ENCODE measurements at regions not wholly inside any gene's neighbourhood (a gene's known extent, or its start where the extent isn't known, plus 50 kb on each side); places are given as distances from the start of the nearest gene placed in this dataset.

- Histone ChIP-seq H3K9me3 (ENCODE audit: insufficient read depth, low read length) (no peaks in the 10 kb centered on the region), H3K4me3 (ENCODE audit: low read length) (no peak overlapping the region), H3K4me2 (ENCODE audit: low read length) (no peak overlapping the region), H4K20me1 (ENCODE audit: insufficient read depth, low read length) (no peaks in the 10 kb centered on the region), H3K27me3 (ENCODE audit: low read depth, low read length) (no peaks in the 10 kb centered on the region), H3K9ac (ENCODE audit: low read length) (no peak overlapping the region), H3K79me2 (ENCODE audit: low read length) (no peaks in the 10 kb centered on the region), H2AFZ (ENCODE audit: low read depth, low read length) (no peak overlapping the region), H3K27ac (ENCODE audit: low read length) (no peak overlapping the region), H3K4me1 (ENCODE audit: low read length) (no peaks in the 10 kb centered on the region), H3K36me3 (replicated peaks; ENCODE audit: low read depth, low read length) (no peaks in the 10 kb centered on the region)
- TF ChIP-seq CTCF (IDR thresholded peaks at IDR 0.05; ENCODE audit: low read depth, low read length) (no peak), EZH2phosphoT487 (IDR thresholded peaks at IDR 0.05; ENCODE audit: low read depth) (no peak)
Observed at GRCh38 chr17:15083225-15083624, 181.9 kb downstream of the PMP22 start.

DNA sequence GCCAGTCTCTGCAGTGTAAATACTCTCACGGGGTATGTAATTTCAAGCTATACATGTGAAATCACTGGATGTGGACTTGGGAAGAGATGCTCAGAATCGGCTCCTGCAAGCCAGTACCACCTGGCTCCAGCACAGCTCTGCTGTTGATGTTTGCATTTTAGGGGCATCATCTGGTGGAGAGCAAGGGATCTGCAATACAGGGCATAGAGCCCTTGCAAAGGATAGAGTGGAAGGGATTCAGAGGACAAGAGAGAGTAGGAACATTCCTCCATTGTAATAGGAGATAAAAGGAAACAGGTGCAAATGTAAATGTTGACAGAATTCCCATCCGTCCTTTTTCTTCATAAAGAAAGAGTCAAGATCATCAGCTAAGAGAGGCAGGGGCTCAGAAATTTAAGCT is 184.1 kb downstream of the PMP22 start:
- Histone ChIP-seq H3K9ac (ENCODE audit: low read length) (no peak overlapping the region), H4K20me1 (ENCODE audit: insufficient read depth, low read length) (no peaks in the 10 kb centered on the region), H3K27ac (ENCODE audit: low read length) (no peak overlapping the region), H3K4me1 (ENCODE audit: low read length) (no peaks in the 10 kb centered on the region), H3K9me3 (ENCODE audit: insufficient read depth, low read length) (no peaks in the 10 kb centered on the region), H2AFZ (ENCODE audit: low read depth, low read length) (no peak overlapping the region), H3K79me2 (ENCODE audit: low read length) (no peaks in the 10 kb centered on the region), H3K27me3 (ENCODE audit: low read depth, low read length) (no peaks in the 10 kb centered on the region), H3K4me3 (ENCODE audit: low read length) (no peak overlapping the region), H3K4me2 (ENCODE audit: low read length) (no peak overlapping the region), H3K36me3 (replicated peaks; ENCODE audit: low read depth, low read length) (no peaks in the 10 kb centered on the region)
- TF ChIP-seq CTCF (IDR thresholded peaks at IDR 0.05; ENCODE audit: low read depth, low read length) = no peak
- no peak for TF ChIP-seq EZH2phosphoT487 (IDR thresholded peaks at IDR 0.05; ENCODE audit: low read depth)

- H3K27me3 ChIP-seq (ENCODE audit: low read depth, low read length) = no peaks in the 10 kb centered on the region
- H3K9ac ChIP-seq (ENCODE audit: low read length) = no peak overlapping the region
- no peak overlapping the region for H3K4me3 ChIP-seq (ENCODE audit: low read length)
- no peak for TF ChIP-seq CTCF (IDR thresholded peaks at IDR 0.05; ENCODE audit: low read depth, low read length)
- TF ChIP-seq EZH2phosphoT487 (IDR thresholded peaks at IDR 0.05; ENCODE audit: low read depth) = no peak
- no peaks in the 10 kb centered on the region for H3K79me2 ChIP-seq (ENCODE audit: low read length)
- H3K36me3 ChIP-seq (replicated peaks; ENCODE audit: low read depth, low read length) = no peaks in the 10 kb centered on the region
- no peaks in the 10 kb centered on the region for H4K20me1 ChIP-seq (ENCODE audit: insufficient read depth, low read length)
- no peaks in the 10 kb centered on the region for H3K9me3 ChIP-seq (ENCODE audit: insufficient read depth, low read length)
- H3K4me2 ChIP-seq (ENCODE audit: low read length) = no peak overlapping the region
- H2AFZ ChIP-seq (ENCODE audit: low read depth, low read length) = no peak overlapping the region
- H3K4me1 ChIP-seq (ENCODE audit: low read length) = no peaks in the 10 kb centered on the region
- no peak overlapping the region for H3K27ac ChIP-seq (ENCODE audit: low read length)
Observed at GRCh38 chr17:15078570-15078969, 186.6 kb downstream of the PMP22 start.

DNA sequence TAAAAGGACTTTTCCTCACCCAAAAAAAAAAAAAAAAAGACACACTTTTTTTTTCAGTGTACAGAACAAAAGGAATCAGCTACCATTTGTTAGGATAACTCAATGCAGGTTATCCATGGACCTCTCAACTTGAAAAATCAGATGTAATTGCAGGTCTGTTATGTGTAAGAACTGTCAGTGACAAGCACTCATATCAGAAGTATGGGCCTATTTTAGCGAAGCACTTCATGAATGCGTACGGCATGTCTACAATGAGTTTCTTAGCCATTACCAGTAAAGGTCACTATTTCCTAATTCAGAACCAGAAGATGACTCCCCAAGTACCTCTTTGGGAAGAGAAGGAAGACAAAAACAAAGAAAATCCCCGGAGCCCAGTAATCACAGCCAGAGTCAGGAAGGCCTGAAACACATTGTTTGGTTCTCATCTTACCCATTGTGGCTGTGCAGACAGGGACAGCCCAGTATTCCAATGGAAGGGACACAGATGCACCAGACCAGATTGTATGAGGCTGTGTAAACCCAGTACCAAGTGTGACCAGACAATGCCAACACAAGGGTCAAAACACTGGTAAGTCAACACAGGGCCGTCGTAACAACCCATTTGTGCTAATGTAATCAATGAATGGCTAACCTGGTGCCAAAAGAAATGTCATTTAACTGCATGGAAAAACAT is 188.0 kb downstream of the PMP22 start:
- Histone ChIP-seq H3K9me3 (ENCODE audit: insufficient read depth, low read length) (no peaks in the 10 kb centered on the region), H3K79me2 (ENCODE audit: low read length) (no peaks in the 10 kb centered on the region), H4K20me1 (ENCODE audit: insufficient read depth, low read length) (no peaks in the 10 kb centered on the region), H3K9ac (ENCODE audit: low read length) (no peak overlapping the region), H2AFZ (ENCODE audit: low read depth, low read length) (no peak overlapping the region), H3K4me1 (ENCODE audit: low read length) (no peaks in the 10 kb centered on the region), H3K4me2 (ENCODE audit: low read length) (no peak overlapping the region), H3K27me3 (ENCODE audit: low read depth, low read length) (no peaks in the 10 kb centered on the region), H3K36me3 (replicated peaks; ENCODE audit: low read depth, low read length) (no peaks in the 10 kb centered on the region), H3K27ac (ENCODE audit: low read length) (no peak overlapping the region), H3K4me3 (ENCODE audit: low read length) (no peak overlapping the region)
- no peak for TF ChIP-seq EZH2phosphoT487 (IDR thresholded peaks at IDR 0.05; ENCODE audit: low read depth)
- no peak for TF ChIP-seq CTCF (IDR thresholded peaks at IDR 0.05; ENCODE audit: low read depth, low read length)
